PFSK-1 (cell line): ENCODE measurements at regions not wholly inside any gene's neighbourhood (a gene's known extent, or its start where the extent isn't known, plus 50 kb on each side); places are given as distances from the start of the nearest gene placed in this dataset.

Experiments
- POLR2AphosphoS5 ChIP-seq: IDR thresholded peaks from 2 replicates; pipeline ENCODE4 v1.6.1; 2012; ENCODE audit warnings: low read depth, mild to moderate bottlenecking, control low read depth, low read length, moderate library complexity
- SIN3A ChIP-seq: IDR thresholded peaks from 2 replicates; pipeline ENCODE4 v1.6.1; 2012; ENCODE audit warnings: mild to moderate bottlenecking, low read length, moderate library complexity, borderline replicate concordance; ENCODE audit not compliant: insufficient read depth
- TF ChIP-seq, protein P1 (sequence below), 2 experiments: IDR thresholded peaks; 2 replicates each; pipeline versions ENCODE4 v1.6.1 to v1.8.0; 2011 to 2012; ENCODE audit warnings: low read depth in 2 of 2, low read length in 2 of 2, control low read depth in 1 of 2, inconsistent platforms in 1 of 2, mild to moderate bottlenecking in 1 of 2, moderate library complexity in 1 of 2; ENCODE audit not compliant: insufficient read depth in 1 of 2

DNA sequence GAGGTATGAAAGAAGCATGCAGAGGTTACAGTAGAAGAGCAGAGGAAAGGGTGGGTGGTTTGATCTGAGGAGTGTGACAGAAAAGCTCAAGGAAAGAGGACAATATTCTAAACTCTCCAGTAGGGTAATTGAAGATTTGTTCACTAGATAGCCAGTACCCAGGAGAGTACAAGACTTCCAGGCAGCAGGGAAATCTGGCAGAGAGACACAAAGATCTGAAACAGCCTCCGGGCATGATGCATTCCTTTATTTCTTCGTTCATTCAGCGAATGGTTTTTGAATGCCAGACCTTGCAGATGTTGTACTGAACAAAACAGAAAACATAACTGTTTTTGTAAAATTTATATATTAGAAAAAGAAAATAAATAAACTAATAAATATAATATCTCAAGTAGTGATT is 766.6 kb downstream of the FAT4 start:
- TF ChIP-seq POLR2AphosphoS5, result no peak
- TF ChIP-seq, protein P1, sequence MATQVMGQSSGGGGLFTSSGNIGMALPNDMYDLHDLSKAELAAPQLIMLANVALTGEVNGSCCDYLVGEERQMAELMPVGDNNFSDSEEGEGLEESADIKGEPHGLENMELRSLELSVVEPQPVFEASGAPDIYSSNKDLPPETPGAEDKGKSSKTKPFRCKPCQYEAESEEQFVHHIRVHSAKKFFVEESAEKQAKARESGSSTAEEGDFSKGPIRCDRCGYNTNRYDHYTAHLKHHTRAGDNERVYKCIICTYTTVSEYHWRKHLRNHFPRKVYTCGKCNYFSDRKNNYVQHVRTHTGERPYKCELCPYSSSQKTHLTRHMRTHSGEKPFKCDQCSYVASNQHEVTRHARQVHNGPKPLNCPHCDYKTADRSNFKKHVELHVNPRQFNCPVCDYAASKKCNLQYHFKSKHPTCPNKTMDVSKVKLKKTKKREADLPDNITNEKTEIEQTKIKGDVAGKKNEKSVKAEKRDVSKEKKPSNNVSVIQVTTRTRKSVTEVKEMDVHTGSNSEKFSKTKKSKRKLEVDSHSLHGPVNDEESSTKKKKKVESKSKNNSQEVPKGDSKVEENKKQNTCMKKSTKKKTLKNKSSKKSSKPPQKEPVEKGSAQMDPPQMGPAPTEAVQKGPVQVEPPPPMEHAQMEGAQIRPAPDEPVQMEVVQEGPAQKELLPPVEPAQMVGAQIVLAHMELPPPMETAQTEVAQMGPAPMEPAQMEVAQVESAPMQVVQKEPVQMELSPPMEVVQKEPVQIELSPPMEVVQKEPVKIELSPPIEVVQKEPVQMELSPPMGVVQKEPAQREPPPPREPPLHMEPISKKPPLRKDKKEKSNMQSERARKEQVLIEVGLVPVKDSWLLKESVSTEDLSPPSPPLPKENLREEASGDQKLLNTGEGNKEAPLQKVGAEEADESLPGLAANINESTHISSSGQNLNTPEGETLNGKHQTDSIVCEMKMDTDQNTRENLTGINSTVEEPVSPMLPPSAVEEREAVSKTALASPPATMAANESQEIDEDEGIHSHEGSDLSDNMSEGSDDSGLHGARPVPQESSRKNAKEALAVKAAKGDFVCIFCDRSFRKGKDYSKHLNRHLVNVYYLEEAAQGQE (IDR thresholded peaks at IDR 0.05; ENCODE audit: insufficient read depth in 1 of 2, low read depth in 2 of 2, low read length in 2 of 2), result peak in 1 of 2 experiments; percentile 7; a peak in 1 of 4 replicates
- TF ChIP-seq SIN3A, result no peak
